Heart right ventricle (tissue), 16 donors: ENCODE measurements at regions not wholly inside any gene's neighbourhood (a gene's known extent, or its start where the extent isn't known, plus 50 kb on each side); places are given as distances from the start of the nearest gene placed in this dataset.
A peak's percentile ranks its signal among the peaks of the same experiment; 100 is the strongest.
"Not testable (repeated sequence)": the region's sequence is repeated elsewhere in the genome, so short reads cannot be mapped to it uniquely, and the experiment has no call there.

Experiments
- ATAC-seq, 8 donors: fragments of 200-7000 bp; cut with Tn5 transposase; one replicate each; pipeline ENCODE4 v1.9.1; 2020; ENCODE audit warnings: mild to moderate bottlenecking in 8 of 8, moderate library complexity in 8 of 8, moderate number of reproducible peaks in 1 of 8
- DNase-seq, 2 donors: peaks; one replicate each; pipeline ENCODE4 v3.0.0-alpha.2; 2020
- H3K27ac ChIP-seq, 10 donors: fragments of 200-600 bp; sonication (generic) in 2 of 10; one replicate each; pipeline versions ENCODE4 v1.5.0 to v1.8.0; 2020 to 2022; ENCODE audit warnings: mild to moderate bottlenecking in 3 of 10
- H3K27me3 ChIP-seq, 7 donors: fragments of 200-600 bp; one replicate each; pipeline ENCODE4 v1.8.0; 2021 to 2022; ENCODE audit warnings: mild to moderate bottlenecking in 2 of 7
- H3K36me3 ChIP-seq, 9 donors: fragments of 200-600 bp; sonication (generic) in 1 of 9; one replicate each; pipeline versions ENCODE4 v1.5.0 to v1.8.0; 2020 to 2022; ENCODE audit warnings: mild to moderate bottlenecking in 2 of 9
- H3K4me1 ChIP-seq, 9 donors: fragments of 200-600 bp; sonication (generic) in 1 of 9; one replicate each; pipeline versions ENCODE4 v1.5.0 to v1.8.0; 2020 to 2022; ENCODE audit warnings: mild to moderate bottlenecking in 4 of 9
- H3K4me3 ChIP-seq, 10 donors: fragments of 200-600 bp; sonication (generic) in 2 of 10; one replicate each; pipeline versions ENCODE4 v1.5.0 to v1.8.0; 2020 to 2022; ENCODE audit warnings: mild to moderate bottlenecking in 7 of 10, moderate library complexity in 2 of 10
- H3K9me3 ChIP-seq, 11 donors: fragments of 200-600 bp in 10 of 11; sonication (generic) in 2 of 11; one replicate each; pipeline versions ENCODE4 v1.5.0 to v1.8.0; 2013 to 2022; ENCODE audit warnings: mild to moderate bottlenecking in 2 of 11, control low read depth in 1 of 11, moderate library complexity in 1 of 11
- WGBS, 2 donors: extraction: QIAGEN DNeasy Blood & Tissue Kit; methylation state at CpG; one replicate each; pipeline ENCODE4 v1.1.7; 2013; ENCODE audit warnings: inconsistent platforms in 1 of 2; 5-methylcytosine and 5-hydroxymethylcytosine counted together
- intact Hi-C, 10 donors: fragments of 100-400 bp; cut with DNase I; formaldehyde crosslinking; loops; one replicate each; pipeline versions ENCODE4 v1.11.1 to v1.14.2; 2022
- donor health status: Arrhythmogenic right ventricular cardiomyopathy.
- donor health status: ischemic (EF 13 %, LVEDD 7.1; RV severe dilation, severe dysfunction).
- donor health status: healthy with polysubstance abuse.
- donor health status: DM: no; HTN: yes; CAD: no.
- donor health status: DM: no; HTN: no; CAD: no.
- donor health status: ischemic (EF 25% LVEDD 6.9; RV normal size, moderate dysfunction).
- donor health status: ischemic (EF 25% LVEDD 5.7; RV mildly dilated, moderate dysfunction).
- donor health status: healthy.
- donor health status: DM: yes; HTN: yes; CAD: no.
- donor health status: Ischemic cardiomyopathy.
- donor health status: ischemic (EF 35%, LVEDD 5.7; RV mildly dilated, moderate dysfunction).
- donor health status: nonischemic (EF 11% LVEDD 7.7; RV severe dilation, severe dysfunction).
- donor health status: DM: yes; HTN: yes; CAD: no.
- donor health status: PGD.
- donor health status: ischemic (EF 29% LVEDD 5.4; RV normal size, mild dysfunction).
- donor health status: nonischemic (EF 23%, LVEDD 6.1; RV moderate dilation, normal function).

DNA sequence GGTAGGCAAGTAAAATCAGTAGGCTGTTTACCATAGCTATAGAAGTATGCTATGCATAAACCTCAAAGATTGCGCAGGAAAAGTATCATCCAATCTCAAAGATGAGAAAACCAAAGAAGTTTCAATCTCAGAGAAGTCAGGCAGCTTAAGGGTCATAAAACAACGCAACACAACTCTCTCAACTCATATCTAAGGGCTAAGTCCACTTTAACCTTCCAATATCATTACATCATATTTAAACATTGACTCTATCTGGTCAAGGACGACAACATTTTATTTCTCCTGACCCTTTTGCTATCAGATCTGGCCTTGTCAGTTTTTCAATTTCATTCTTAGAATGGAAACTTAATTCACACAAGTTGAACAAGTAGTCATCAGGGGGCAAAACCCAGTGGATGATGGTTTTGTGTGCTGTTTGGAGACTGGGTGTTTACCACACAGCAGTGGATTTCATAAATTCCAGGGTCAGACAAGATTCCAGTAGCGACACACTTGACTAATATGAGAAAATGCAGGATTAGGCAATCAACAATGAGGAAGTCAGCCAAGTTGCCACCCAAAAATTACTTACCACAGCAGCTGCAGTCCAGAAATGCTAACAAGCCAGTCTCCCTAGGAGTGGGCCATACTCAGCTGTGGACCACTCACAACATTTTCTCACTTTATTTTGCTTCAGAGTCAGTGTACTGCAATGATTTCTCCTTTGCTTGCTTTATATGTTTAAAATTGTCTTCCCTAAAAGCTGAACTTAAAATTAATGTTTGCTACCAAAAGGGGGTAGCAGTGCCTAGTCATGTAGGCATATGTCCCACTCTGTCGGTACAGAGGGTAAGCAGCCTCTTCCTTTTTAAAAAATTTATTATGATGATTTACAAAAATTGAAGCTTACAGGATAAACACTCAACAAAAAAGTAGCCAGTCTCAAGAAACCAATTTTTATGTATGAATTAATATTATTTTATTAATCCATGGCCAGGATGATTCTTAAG, 131.9 kb upstream of the NBPF9 start:
- WGBS, 2 donors = no CpG with 5 or more reads among the region's 5 CpGs
- DNase-seq, H3K36me3 ChIP-seq, H3K27me3 ChIP-seq, intact Hi-C loops, H3K9me3 ChIP-seq, H3K4me3 ChIP-seq, H3K27ac ChIP-seq, H3K4me1 ChIP-seq: not testable (repeated sequence)
- peak in 6 of 8 donors; percentile 26 to 64 (median 44) for ATAC-seq

GRCh38 chr1:149237515-149237914, 134.2 kb upstream of the NBPF9 start:
- intact Hi-C loops, H3K36me3 ChIP-seq, H3K27me3 ChIP-seq, H3K9me3 ChIP-seq, H3K4me1 ChIP-seq, DNase-seq: not testable (repeated sequence)
- Histone ChIP-seq H3K4me3 (peak overlapping the region in 8 of 10 donors; percentile 14 to 46 (median 32)), H3K27ac (peak overlapping the region in 3 of 10 donors; percentile 31 to 80 (median 62))
- 64 to 73% methylated on average over 2 of the region's 4 CpGs for WGBS, 2 donors
- ATAC-seq = peak in 6 of 8 donors; percentile 5 to 42 (median 20)

DNA sequence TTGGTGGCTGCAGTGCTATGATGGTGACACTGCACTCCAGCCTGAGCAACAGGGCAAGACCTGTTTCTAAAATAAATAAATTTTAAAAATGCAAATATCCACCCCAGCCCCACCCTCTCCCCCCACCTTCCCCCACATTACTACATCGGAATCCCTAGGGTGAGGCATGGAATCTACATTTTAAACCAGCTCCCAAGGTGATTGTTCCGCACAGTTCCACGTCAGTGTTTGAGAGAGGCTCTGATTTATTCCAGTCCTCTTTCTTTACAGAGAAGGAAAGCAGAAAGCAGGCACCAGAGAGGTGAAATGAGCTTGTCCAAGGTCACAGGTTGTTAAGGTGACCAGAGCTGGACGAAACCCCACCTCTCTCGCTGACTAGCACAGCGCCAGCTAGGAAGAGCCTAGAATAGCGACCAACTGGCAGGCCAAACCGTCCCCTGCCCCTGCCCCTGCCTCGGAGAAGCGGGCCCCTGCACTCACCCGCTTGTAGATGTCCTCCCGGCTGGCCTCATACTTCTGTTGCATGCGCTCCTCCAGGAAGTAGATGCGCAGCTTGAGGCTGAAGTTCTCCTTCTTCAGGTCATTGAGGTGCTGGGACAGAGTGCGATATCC, 136.7 kb upstream of the NBPF9 start:
- H3K9me3 ChIP-seq, DNase-seq, H3K4me1 ChIP-seq, H3K36me3 ChIP-seq, intact Hi-C loops, H3K27me3 ChIP-seq: not testable (repeated sequence)
- peak overlapping the region in 2 of 10 donors; percentile 24 to 36 for H3K4me3 ChIP-seq
- ATAC-seq = peak; percentile 59 to 83 (median 72)
- peak overlapping the region in 4 of 10 donors; percentile 49 to 67 (median 53) for H3K27ac ChIP-seq
- no CpG with 5 or more reads among the region's 15 CpGs for WGBS, 2 donors

- H3K36me3 ChIP-seq, H3K9me3 ChIP-seq, intact Hi-C loops, H3K4me1 ChIP-seq, H3K4me3 ChIP-seq, H3K27me3 ChIP-seq: not testable (repeated sequence)
- DNase-seq = peak in 1 of 2 donors; percentile 13
- H3K27ac ChIP-seq = peak overlapping the region in 2 of 10 donors; percentile 43 to 76
- peak; percentile 71 to 90 (median 82) for ATAC-seq
- no CpG with 5 or more reads among the region's 14 CpGs for WGBS, 2 donors
These were observed 137.2 kb upstream of the NBPF9 start for GRCh38 chr1:149240530-149240929.

DNA sequence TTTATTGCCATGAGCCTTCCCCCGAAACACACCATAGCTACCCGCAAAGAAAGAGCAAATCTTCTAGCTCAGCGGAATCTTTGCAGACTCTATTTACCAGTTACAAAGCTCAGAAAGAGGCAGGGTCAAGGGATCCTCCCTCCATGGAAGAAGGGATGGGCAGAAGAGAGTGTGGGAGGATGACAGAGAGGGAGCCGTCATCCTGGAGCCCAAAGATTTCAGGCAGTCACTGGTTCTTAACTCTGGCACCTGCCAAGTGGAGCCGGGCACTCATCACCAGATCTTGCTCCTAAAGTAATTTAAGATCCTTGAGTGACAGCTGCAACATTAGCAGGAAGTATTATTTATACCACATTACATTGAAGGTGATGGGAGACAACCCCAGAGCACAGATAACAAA, 137.9 kb upstream of the NBPF9 start:
- H3K36me3 ChIP-seq, H3K9me3 ChIP-seq, intact Hi-C loops, H3K4me1 ChIP-seq, DNase-seq, H3K4me3 ChIP-seq, H3K27me3 ChIP-seq: not testable (repeated sequence)
- WGBS, 2 donors = no CpG with 5 or more reads among the region's 5 CpGs
- H3K27ac ChIP-seq = peak overlapping the region in 3 of 10 donors; percentile 43 to 76 (median 60)
- ATAC-seq = peak; percentile 37 to 80 (median 63)

DNA sequence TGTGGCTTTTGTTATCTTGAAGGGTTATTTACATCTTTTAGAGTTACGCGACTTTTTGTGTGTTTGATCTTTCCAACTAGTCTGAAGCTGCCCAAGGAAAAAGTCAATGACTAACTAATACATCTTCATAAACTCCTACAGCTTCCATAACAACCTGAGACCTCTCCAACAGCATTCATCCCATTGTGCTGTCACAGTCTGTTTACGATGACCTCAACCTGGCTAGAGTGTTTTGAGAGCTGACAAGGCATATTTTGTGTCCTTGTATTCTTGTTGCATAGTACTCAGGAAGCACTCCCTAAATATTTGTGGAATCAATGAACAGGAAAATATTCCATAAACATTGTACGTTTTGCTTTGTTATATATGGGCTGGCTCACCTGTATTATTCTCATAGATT, 140.2 kb upstream of the NBPF9 start:
- H3K9me3 ChIP-seq, ATAC-seq, intact Hi-C loops, H3K4me3 ChIP-seq, H3K27ac ChIP-seq, DNase-seq, H3K4me1 ChIP-seq, H3K27me3 ChIP-seq, H3K36me3 ChIP-seq: not testable (repeated sequence)
- WGBS, 2 donors = no CpG with 5 or more reads among the region's 4 CpGs

GRCh38 chr1:149244621-149245020, 141.3 kb upstream of the NBPF9 start:
- 37 to 48% methylated on average over 2 of the region's 3 CpGs for WGBS, 2 donors
- H3K36me3 ChIP-seq, H3K27me3 ChIP-seq, H3K9me3 ChIP-seq, H3K27ac ChIP-seq, H3K4me1 ChIP-seq, DNase-seq, ATAC-seq, H3K4me3 ChIP-seq, intact Hi-C loops: not testable (repeated sequence)

DNA sequence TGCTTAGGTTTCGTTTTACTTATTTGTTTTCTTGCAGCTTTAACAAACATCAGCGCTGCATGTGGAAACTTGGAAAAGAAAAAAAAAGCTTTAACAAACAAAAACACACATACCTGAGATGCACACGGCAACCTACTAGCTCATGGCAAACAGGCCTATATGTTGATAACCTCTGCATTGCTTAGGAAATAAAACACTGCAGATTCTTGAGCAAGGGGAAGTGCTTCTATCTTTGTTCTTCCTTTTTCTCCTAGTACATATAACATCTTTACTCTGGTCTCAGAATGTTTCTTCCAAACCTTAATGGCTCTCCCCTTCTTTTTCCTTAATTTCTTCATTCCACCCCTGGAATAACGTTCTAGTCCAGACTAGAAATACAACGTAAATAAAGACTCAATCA, 142.9 kb upstream of the NBPF9 start:
- WGBS, 2 donors = no CpG with 5 or more reads among the region's 5 CpGs
- ATAC-seq, H3K27ac ChIP-seq, intact Hi-C loops, H3K4me1 ChIP-seq, H3K9me3 ChIP-seq, DNase-seq, H3K27me3 ChIP-seq, H3K4me3 ChIP-seq, H3K36me3 ChIP-seq: not testable (repeated sequence)

DNA sequence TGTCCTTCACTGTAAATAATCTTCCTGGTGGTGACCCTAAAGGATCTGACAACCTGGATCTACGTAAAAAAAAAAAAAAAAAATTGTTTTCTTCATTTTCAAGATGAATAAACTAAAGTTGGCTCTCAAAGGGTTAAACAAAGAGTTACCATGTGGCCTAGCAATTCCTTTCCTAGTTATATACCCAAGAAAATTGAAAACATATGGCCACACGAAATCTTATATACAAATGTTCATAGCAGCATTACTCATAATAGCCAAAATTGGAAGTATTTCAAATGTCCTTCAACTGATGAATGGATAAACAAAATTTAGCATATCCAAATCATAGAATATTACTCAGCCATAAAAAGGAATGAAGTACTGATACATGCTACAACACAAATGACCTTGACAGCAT, 145.3 kb upstream of the NBPF9 start:
- H3K4me1 ChIP-seq, H3K27me3 ChIP-seq, H3K27ac ChIP-seq, DNase-seq, H3K9me3 ChIP-seq, H3K36me3 ChIP-seq, intact Hi-C loops, ATAC-seq, H3K4me3 ChIP-seq: not testable (repeated sequence)
- 87 to 88% methylated on average over 1 of the region's 2 CpGs for WGBS, 2 donors

- peak in 5 of 8 donors; percentile 15 to 41 (median 34) for ATAC-seq
- H3K4me1 ChIP-seq, DNase-seq: not testable (repeated sequence)
These were observed 146.6 kb upstream of the NBPF9 start for GRCh38 chr1:149249850-149250467.

More at GRCh38 chr1:149249850-149250467, 146.6 kb upstream of the NBPF9 start:
- H3K9me3 ChIP-seq, H3K27ac ChIP-seq, intact Hi-C loops, H3K36me3 ChIP-seq, H3K27me3 ChIP-seq, H3K4me3 ChIP-seq: not testable (repeated sequence)
- 42 to 48% methylated on average over 1 of the region's 3 CpGs for WGBS, 2 donors
